ENCODE measurements at regions not wholly inside any gene's neighbourhood (a gene's known extent, or its start where the extent isn't known, plus 50 kb on each side); places are given as distances from the start of the nearest gene placed in this dataset.
A peak's percentile ranks its signal among the peaks of the same experiment; 100 is the strongest.

DNA sequence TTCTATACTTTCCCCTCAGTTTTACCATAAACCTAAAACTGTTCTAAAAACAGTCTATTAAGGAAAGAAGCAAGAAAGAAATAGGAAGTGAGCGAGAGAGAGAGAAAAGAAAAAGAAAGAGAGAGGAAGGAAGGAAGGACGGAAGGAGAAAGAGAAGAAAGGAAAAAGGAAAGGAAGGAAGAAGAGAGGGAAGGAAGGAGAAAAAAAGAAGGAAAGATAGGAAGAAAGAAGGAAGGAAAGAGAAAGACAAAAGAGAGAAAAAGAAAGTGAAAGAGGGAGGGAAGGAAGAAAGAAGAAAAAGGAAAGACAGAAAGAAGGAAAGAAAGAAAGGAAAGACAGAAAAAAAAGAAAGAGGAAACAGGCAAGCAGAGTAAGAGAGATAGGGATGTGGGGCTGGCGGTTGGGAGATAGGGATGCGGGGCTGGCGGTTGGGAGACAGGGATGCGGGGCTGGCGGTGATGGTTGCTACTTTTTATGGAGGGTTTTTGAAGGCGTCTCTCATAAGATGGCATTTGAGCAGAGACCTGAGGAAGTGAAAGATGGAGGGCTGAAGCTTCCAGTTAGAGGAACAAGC, 70.4 kb upstream of the IRF2BP2 start:
- Histone ChIP-seq H3K4me3 (ENCODE audit: low read length) (no peak overlapping the region), H3K27ac (ENCODE audit: low read depth in 1 of 2, low read length in 2 of 2) (no peak overlapping the region), H3K9me3 (ENCODE audit: control insufficient read depth in 1 of 2, insufficient read depth in 1 of 2, low read length in 2 of 2) (no peaks in the 10 kb centered on the region), H3K4me1 (ENCODE audit: insufficient read depth, low read length) (peaks cover 9% of the 10 kb centered on the region), H3K36me3 (ENCODE audit: insufficient read depth, low read length) (no peaks in the 10 kb centered on the region), H3K27me3 (ENCODE audit: control insufficient read depth in 1 of 2, insufficient read depth in 2 of 2, low read length in 2 of 2) (no peaks in the 10 kb centered on the region)
- DNase-seq (no peak), ATAC-seq (ENCODE audit: poor library complexity) (no peak)
- Mint-ChIP-seq H3K4me1 (ENCODE audit: low read depth) (peaks cover 12% of the 10 kb centered on the region), H3K9me3 (no peaks in the 10 kb centered on the region), H3K27me3 (no peaks in the 10 kb centered on the region), H3K27ac (no peak overlapping the region), H3K36me3 (ENCODE audit: low read depth) (no peaks in the 10 kb centered on the region), H3K4me3 (no peak overlapping the region)
- intact Hi-C loops (cut with DNase I, micrococcal nuclease) = no loop called here
- TF ChIP-seq CTCF (IDR thresholded peaks at IDR 0.05) = no peak
- ChIA-PET CTCF (no interaction called here), POLR2A (no interaction called here)

- POLR2A ChIA-PET = interaction anchor here (0.6 to 1.0 kb wide), 2 partner anchors 48 to 299 kb away, joined by 3 read pairs; no protein-coding TSS in a partner anchor
- Mint-ChIP-seq H3K36me3 (ENCODE audit: low read depth) (no peaks in the 10 kb centered on the region), H3K27ac (peak overlapping the region; percentile 8), H3K27me3 (no peaks in the 10 kb centered on the region), H3K4me1 (ENCODE audit: low read depth) (peaks cover 12% of the 10 kb centered on the region), H3K4me3 (peak overlapping the region; percentile 81), H3K9me3 (no peaks in the 10 kb centered on the region)
- CTCF ChIA-PET = no interaction called here
- Histone ChIP-seq H3K36me3 (ENCODE audit: insufficient read depth, low read length) (no peaks in the 10 kb centered on the region), H3K4me1 (ENCODE audit: insufficient read depth, low read length) (peaks cover 9% of the 10 kb centered on the region), H3K27ac (ENCODE audit: low read depth in 1 of 2, low read length in 2 of 2) (no peak overlapping the region), H3K4me3 (ENCODE audit: low read length) (peak overlapping the region; percentile 40), H3K9me3 (ENCODE audit: control insufficient read depth in 1 of 2, insufficient read depth in 1 of 2, low read length in 2 of 2) (no peaks in the 10 kb centered on the region), H3K27me3 (ENCODE audit: control insufficient read depth in 1 of 2, insufficient read depth in 2 of 2, low read length in 2 of 2) (no peaks in the 10 kb centered on the region)
- intact Hi-C loops (cut with DNase I, micrococcal nuclease) = no loop called here
- peak; percentile 17 to 73 (median 46) for DNase-seq
- no peak for TF ChIP-seq CTCF (IDR thresholded peaks at IDR 0.05)
- ATAC-seq (ENCODE audit: poor library complexity) = peak; percentile 79
Measured at GRCh38 chr1:234676103-234676594, 66.2 kb upstream of the IRF2BP2 start.

GRCh38 chr1:234675572-234675971, 65.6 kb upstream of the IRF2BP2 start:
- no peak overlapping the region for H3K4me3 ChIP-seq (ENCODE audit: low read length)
- H3K27me3 ChIP-seq (ENCODE audit: control insufficient read depth in 1 of 2, insufficient read depth in 2 of 2, low read length in 2 of 2) = no peaks in the 10 kb centered on the region
- no peaks in the 10 kb centered on the region for H3K36me3 Mint-ChIP-seq (ENCODE audit: low read depth)
- H3K9me3 Mint-ChIP-seq = no peaks in the 10 kb centered on the region
- ChIA-PET CTCF (no interaction called here), POLR2A (no interaction called here)
- ATAC-seq (ENCODE audit: poor library complexity) (no peak), DNase-seq (no peak)
- H3K4me3 Mint-ChIP-seq = peak overlapping the region; percentile 30
- H3K9me3 ChIP-seq (ENCODE audit: control insufficient read depth in 1 of 2, insufficient read depth in 1 of 2, low read length in 2 of 2) = no peaks in the 10 kb centered on the region
- intact Hi-C loops (cut with DNase I, micrococcal nuclease) = no loop called here
- peaks cover 9% of the 10 kb centered on the region for H3K4me1 ChIP-seq (ENCODE audit: insufficient read depth, low read length)
- no peaks in the 10 kb centered on the region for H3K36me3 ChIP-seq (ENCODE audit: insufficient read depth, low read length)
- no peak for TF ChIP-seq CTCF (IDR thresholded peaks at IDR 0.05)
- no peak overlapping the region for H3K27ac ChIP-seq (ENCODE audit: low read depth in 1 of 2, low read length in 2 of 2)
- H3K27ac Mint-ChIP-seq = no peak overlapping the region
- no peaks in the 10 kb centered on the region for H3K27me3 Mint-ChIP-seq
- peaks cover 12% of the 10 kb centered on the region for H3K4me1 Mint-ChIP-seq (ENCODE audit: low read depth)
